ENCODE measurements at regions not wholly inside any gene's neighbourhood (a gene's known extent, or its start where the extent isn't known, plus 50 kb on each side); places are given as distances from the start of the nearest gene placed in this dataset.

DNA sequence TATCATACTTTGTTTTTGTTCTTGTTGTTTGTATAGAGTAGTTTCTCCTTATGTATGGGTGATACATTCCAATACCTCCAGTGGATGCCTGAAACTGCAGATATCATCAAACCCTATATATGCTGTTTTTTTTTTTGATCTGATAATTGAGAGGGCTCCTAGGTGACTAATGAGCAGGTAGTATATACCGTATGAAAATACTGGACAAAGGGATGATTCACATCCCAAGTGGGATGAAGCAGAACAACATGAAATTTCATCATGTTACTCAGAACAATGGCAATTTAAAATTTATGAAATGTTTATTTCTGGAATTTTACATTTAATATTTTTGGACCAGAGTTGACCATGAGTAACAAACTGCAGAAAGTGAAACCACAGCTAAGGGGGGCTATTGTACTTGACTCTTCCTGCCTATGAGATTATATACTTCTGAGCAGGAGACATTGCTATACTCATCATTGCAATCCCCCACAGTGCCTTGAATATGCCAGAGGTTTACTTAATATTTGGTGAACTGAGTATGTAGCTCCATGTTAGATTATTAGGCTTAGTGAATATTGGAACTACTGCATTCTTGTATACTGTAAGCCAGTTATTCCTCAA, 258.7 kb upstream of the FBXL7 start:
- FAIRE-seq (no peak), DNase-seq (ENCODE audit: insufficient read length, low spot score) (no peak)
- no peak for TF ChIP-seq CTCF (IDR thresholded peaks at IDR 0.05; ENCODE audit: insufficient read depth, missing control alignments)

DNA sequence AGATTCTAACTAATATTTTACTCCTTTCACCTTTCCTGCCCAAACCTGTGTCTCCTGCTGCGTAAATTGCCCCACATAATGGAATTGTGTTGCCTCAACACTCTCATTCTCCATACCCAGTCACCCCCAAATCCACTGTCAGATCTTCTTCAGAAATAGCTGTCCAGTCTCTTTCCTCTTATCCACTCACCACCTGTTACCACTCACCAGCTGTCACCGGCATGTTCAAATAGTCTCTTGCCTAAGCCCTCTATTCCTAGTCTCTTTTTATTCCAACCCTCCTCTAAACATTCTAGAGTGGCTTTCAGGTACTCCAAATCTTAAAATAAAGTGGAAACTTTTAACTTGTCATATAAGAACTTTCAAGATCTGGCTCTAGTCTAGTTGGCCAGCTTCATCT, 262.0 kb upstream of the FBXL7 start:
- DNase-seq (ENCODE audit: insufficient read length, low spot score) (no peak), FAIRE-seq (no peak)
- TF ChIP-seq CTCF (IDR thresholded peaks at IDR 0.05; ENCODE audit: insufficient read depth, missing control alignments): no peak

GRCh38 chr5:15236911-15237508, 263.0 kb upstream of the FBXL7 start:
- FAIRE-seq (no peak), DNase-seq (ENCODE audit: insufficient read length, low spot score) (no peak)
- TF ChIP-seq CTCF (IDR thresholded peaks at IDR 0.05; ENCODE audit: insufficient read depth, missing control alignments): no peak

DNA sequence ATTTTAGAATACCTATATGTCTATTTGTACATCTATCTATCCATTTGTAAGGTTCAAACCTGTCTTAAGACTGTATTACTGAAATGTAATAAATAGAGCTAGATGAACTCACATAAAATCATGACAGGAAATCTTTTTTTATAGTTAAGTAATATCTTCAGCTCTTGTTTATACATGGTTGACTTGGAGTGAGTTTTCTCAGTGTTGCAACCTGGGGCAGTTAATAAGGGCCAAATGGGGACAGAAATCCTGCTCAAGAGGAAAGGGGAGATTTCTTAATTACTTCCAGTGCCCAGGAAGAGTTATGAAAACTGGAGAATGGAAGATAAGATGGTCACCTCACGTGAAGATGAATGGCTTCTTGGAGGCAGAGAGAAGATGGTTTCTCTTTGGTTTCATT, 265.1 kb upstream of the FBXL7 start:
- TF ChIP-seq CTCF (IDR thresholded peaks at IDR 0.05; ENCODE audit: insufficient read depth, missing control alignments): no peak
- FAIRE-seq (no peak), DNase-seq (ENCODE audit: insufficient read length, low spot score) (no peak)

- no peak for DNase-seq (ENCODE audit: insufficient read length, low spot score)
- no peak for TF ChIP-seq CTCF (IDR thresholded peaks at IDR 0.05; ENCODE audit: insufficient read depth, missing control alignments)
- no peak for FAIRE-seq
Measured at GRCh38 chr5:15234366-15234765, 265.6 kb upstream of the FBXL7 start.

GRCh38 chr5:15233566-15233965, 266.4 kb upstream of the FBXL7 start:
- TF ChIP-seq CTCF (IDR thresholded peaks at IDR 0.05; ENCODE audit: insufficient read depth, missing control alignments): no peak
- DNase-seq (ENCODE audit: insufficient read length, low spot score) (no peak), FAIRE-seq (no peak)

DNA sequence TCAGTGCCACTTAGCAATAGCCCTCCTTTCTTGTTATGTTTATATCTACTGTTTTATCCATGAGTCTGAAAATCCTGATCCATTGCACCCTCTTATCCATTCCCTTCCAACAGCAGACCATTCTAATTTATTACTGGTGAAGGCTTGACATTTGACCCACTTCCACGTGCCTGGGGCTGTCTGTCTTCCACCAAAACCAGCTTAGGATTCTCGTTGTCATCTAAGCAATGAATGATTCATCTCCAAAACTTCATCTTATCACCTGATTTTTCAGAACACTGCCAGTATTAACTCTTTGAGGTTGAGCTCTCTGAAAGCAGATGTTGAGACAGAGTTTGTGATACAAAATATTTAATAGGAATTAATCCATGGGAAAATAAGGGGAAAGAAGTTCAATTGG, 277.8 kb upstream of the FBXL7 start:
- DNase-seq (ENCODE audit: insufficient read length, low spot score) (no peak), FAIRE-seq (no peak)
- no peak for TF ChIP-seq CTCF (IDR thresholded peaks at IDR 0.05; ENCODE audit: insufficient read depth, missing control alignments)
